NCI-H446 (cell line): ENCODE measurements at regions not wholly inside any gene's neighbourhood (a gene's known extent, or its start where the extent isn't known, plus 50 kb on each side); places are given as distances from the start of the nearest gene placed in this dataset.
"Not testable (repeated sequence)": the region's sequence is repeated elsewhere in the genome, so short reads cannot be mapped to it uniquely, and the experiment has no call there.

ENCODE experiments used
- DNase-seq, 2 experiments: peaks; one replicate each; lab custom pipeline; 2025; lab: John Stamatoyannopoulos, UW

GRCh38 chr17:71546419-71546818 is 574.4 kb upstream of the SOX9 start:
- no peak for DNase-seq

- DNase-seq = no peak
Measured at GRCh38 chr17:71547904-71548303, 572.9 kb upstream of the SOX9 start.

- no peak for DNase-seq
Measured at GRCh38 chr17:71548540-71549190, 572.2 kb upstream of the SOX9 start.

GRCh38 chr17:71550675-71551074 is 570.1 kb upstream of the SOX9 start:
- no peak for DNase-seq

GRCh38 chr17:71553381-71553780 is 567.4 kb upstream of the SOX9 start:
- no peak for DNase-seq

GRCh38 chr17:71558901-71559300 is 561.9 kb upstream of the SOX9 start:
- no peak for DNase-seq

GRCh38 chr17:71572343-71572742 is 548.5 kb upstream of the SOX9 start:
- no peak for DNase-seq

- DNase-seq = no peak
Measured at GRCh38 chr17:71578446-71578845, 542.4 kb upstream of the SOX9 start.

GRCh38 chr17:71580220-71580619 is 540.6 kb upstream of the SOX9 start:
- DNase-seq = no peak

GRCh38 chr17:71585540-71585939 is 535.3 kb upstream of the SOX9 start:
- no peak for DNase-seq

GRCh38 chr17:71592431-71592830 is 528.4 kb upstream of the SOX9 start:
- DNase-seq = no peak

- DNase-seq = no peak
Measured at GRCh38 chr17:71593078-71593477, 527.7 kb upstream of the SOX9 start.

- DNase-seq = not testable (repeated sequence)
Measured at GRCh38 chr17:71599583-71599982, 521.2 kb upstream of the SOX9 start.

GRCh38 chr17:71600137-71600789 is 520.6 kb upstream of the SOX9 start:
- DNase-seq = no peak

- DNase-seq = no peak
Measured at GRCh38 chr17:71601894-71602504, 518.8 kb upstream of the SOX9 start.

GRCh38 chr17:71613996-71614395 is 506.8 kb upstream of the SOX9 start:
- DNase-seq = no peak

GRCh38 chr17:71615820-71616219 is 505.0 kb upstream of the SOX9 start:
- DNase-seq = no peak

GRCh38 chr17:71617767-71618166 is 503.1 kb upstream of the SOX9 start:
- DNase-seq = not testable (repeated sequence)

- DNase-seq = no peak
Measured at GRCh38 chr17:71625330-71625729, 495.5 kb upstream of the SOX9 start.

GRCh38 chr17:71628306-71628705 is 492.5 kb upstream of the SOX9 start:
- no peak for DNase-seq

- no peak for DNase-seq
Measured at GRCh38 chr17:71631483-71631882, 489.3 kb upstream of the SOX9 start.

- DNase-seq = no peak
Measured at GRCh38 chr17:71632328-71632727, 488.5 kb upstream of the SOX9 start.

GRCh38 chr17:71633391-71633849 is 487.4 kb upstream of the SOX9 start:
- no peak for DNase-seq
